IMR-90 (cell line): ENCODE measurements at regions not wholly inside any gene's neighbourhood (a gene's known extent, or its start where the extent isn't known, plus 50 kb on each side); places are given as distances from the start of the nearest gene placed in this dataset.
A peak's percentile ranks its signal among the peaks of the same experiment; 100 is the strongest.

Experiments
- ATAC-seq: fragments of 200-7000 bp; cut with Tn5 transposase; 2 replicates; pipeline ENCODE4 v1.9.1; 2020; ENCODE audit warnings: low read depth, mild to moderate bottlenecking, moderate library complexity
- BruUV-seq: library from RNA; stranded (reverse); fragments of 400-500 nt; replicated peaks from 2 replicates; lab custom pipeline; 2021; lab: Mats Ljungman, UMichigan
- CTCF ChIA-PET: fragments of 300-600 bp; formaldehyde crosslinking; extraction: SDS; loops from one replicate; lab custom pipeline; 2021; ENCODE audit warnings: antibody characterized with exemption; lab: Yijun Ruan, JAX
- POLR2A ChIA-PET: fragments of 300-600 bp; sonication (Branson Sonifier 250); formaldehyde crosslinking; loops from one replicate; lab custom pipeline; 2022; ENCODE audit warnings: antibody characterized with exemption; ENCODE audit not compliant: unreplicated experiment; lab: Charles Lee
- DNase-seq: peaks from one replicate; pipeline ENCODE4 v3.0.0; 2013
- H2AFZ ChIP-seq: replicated peaks from 2 replicates; pipeline ENCODE3; 2013; ENCODE audit warnings: low read length, mild to moderate bottlenecking; ENCODE audit not compliant: poor library complexity
- H2AK5ac ChIP-seq: 2 replicates; pipeline ENCODE4 v1.6.1; 2013; ENCODE audit warnings: low read depth, low read length, inconsistent platforms
- H2AK9ac ChIP-seq: replicated peaks from 2 replicates; pipeline ENCODE3; 2013; ENCODE audit warnings: mild to moderate bottlenecking, low read depth, low read length, moderate library complexity; ENCODE audit not compliant: poor library complexity
- H2BK120ac ChIP-seq: 2 replicates; pipeline ENCODE4 v1.6.1; 2013; ENCODE audit warnings: low read depth, low read length, inconsistent platforms
- H2BK15ac ChIP-seq: 3 replicates; pipeline ENCODE4 v1.6.1; 2013; ENCODE audit warnings: low read depth, low read length, inconsistent platforms
- H2BK20ac ChIP-seq: 2 replicates; pipeline ENCODE4 v1.6.1; 2013; ENCODE audit warnings: low read depth, mild to moderate bottlenecking, inconsistent platforms, low read length, moderate library complexity
- H2BK5ac ChIP-seq: 2 replicates; pipeline ENCODE4 v1.6.1; 2013; ENCODE audit warnings: mild to moderate bottlenecking, low read depth, low read length, inconsistent platforms; ENCODE audit not compliant: poor library complexity, severe bottlenecking
- H3K14ac ChIP-seq: replicated peaks from 2 replicates; pipeline ENCODE4 v1.6.1; 2013; ENCODE audit warnings: low read depth, low read length, inconsistent platforms
- H3K18ac ChIP-seq: 2 replicates; pipeline ENCODE4 v1.6.1; 2013; ENCODE audit warnings: low read depth, low read length, control low read depth
- H3K23ac ChIP-seq: 2 replicates; pipeline ENCODE4 v1.6.1; 2013; ENCODE audit warnings: low read depth, low read length, inconsistent platforms
- H3K27ac ChIP-seq: 2 replicates; pipeline ENCODE4 v1.5.1; 2013; ENCODE audit warnings: mild to moderate bottlenecking, control low read depth, low read length; ENCODE audit not compliant: insufficient read depth
- H3K27me3 ChIP-seq: 2 replicates; pipeline ENCODE4 v1.6.1; 2013; ENCODE audit warnings: low read length; ENCODE audit not compliant: control insufficient read depth, insufficient read depth
- H3K36me3 ChIP-seq: 2 replicates; pipeline ENCODE4 v1.6.1; 2013; ENCODE audit warnings: low read length, mixed read lengths; ENCODE audit not compliant: control insufficient read depth, insufficient read depth
- H3K4ac ChIP-seq: 2 replicates; pipeline ENCODE4 v1.6.1; 2013; ENCODE audit warnings: low read depth, low read length, inconsistent platforms
- H3K4me1 ChIP-seq: 2 replicates; pipeline ENCODE4 v1.6.1; 2013; ENCODE audit warnings: low read length, mixed read lengths; ENCODE audit not compliant: control insufficient read depth, insufficient read depth
- H3K4me2 ChIP-seq: 2 replicates; pipeline ENCODE4 v1.6.1; 2013; ENCODE audit warnings: low read depth, mild to moderate bottlenecking, control low read depth, low read length, moderate library complexity
- H3K4me3 ChIP-seq: 2 replicates; pipeline ENCODE4 v1.5.1; 2013; ENCODE audit warnings: low read depth, mild to moderate bottlenecking, control low read depth, low read length, moderate library complexity; ENCODE audit not compliant: insufficient read depth
- H3K56ac ChIP-seq: 2 replicates; pipeline ENCODE4 v1.6.1; 2013; ENCODE audit warnings: low read length, inconsistent platforms; ENCODE audit not compliant: insufficient read depth; ENCODE audit errors: extremely low read depth
- H3K79me1 ChIP-seq, 2 experiments: 2 replicates each; pipeline ENCODE4 v1.6.1; 2013; ENCODE audit warnings: low read length in 2 of 2, inconsistent platforms in 1 of 2, low read depth in 1 of 2
- H3K9ac ChIP-seq: 2 replicates; pipeline ENCODE4 v1.6.1; 2013; ENCODE audit warnings: low read depth, low read length, control low read depth
- H3K9me1 ChIP-seq: 2 replicates; pipeline ENCODE4 v1.6.1; 2013; ENCODE audit warnings: low read length, inconsistent platforms; ENCODE audit not compliant: insufficient read depth
- H3K9me3 ChIP-seq: 2 replicates; pipeline ENCODE4 v1.6.1; 2013; ENCODE audit warnings: low read length; ENCODE audit not compliant: control insufficient read depth, insufficient read depth
- H4K20me1 ChIP-seq: 2 replicates; pipeline ENCODE4 v1.6.1; 2013; ENCODE audit warnings: low read length, inconsistent platforms; ENCODE audit not compliant: insufficient read depth
- H4K5ac ChIP-seq: 2 replicates; pipeline ENCODE4 v1.6.1; 2013; ENCODE audit warnings: mild to moderate bottlenecking, low read depth, low read length, control low read depth
- H4K8ac ChIP-seq, 2 experiments: 2 replicates each; pipeline ENCODE4 v1.6.1; 2013; ENCODE audit warnings: low read depth in 2 of 2, low read length in 2 of 2, control low read depth in 1 of 2, inconsistent platforms in 1 of 2
- H4K91ac ChIP-seq: 2 replicates; pipeline ENCODE4 v1.6.1; 2013; ENCODE audit warnings: low read depth, low read length, inconsistent platforms; ENCODE audit not compliant: insufficient read depth
- BHLHE40 ChIP-seq: fragments of 150-350 bp; IDR thresholded peaks from 2 replicates; pipeline ENCODE4 v1.6.1; 2016; ENCODE audit warnings: mild to moderate bottlenecking, low read depth, low read length
- CEBPB ChIP-seq: IDR thresholded peaks from 2 replicates; pipeline ENCODE4 v1.6.1; 2012; ENCODE audit warnings: low read depth, low read length, improper control_type of control experiment
- CHD1 ChIP-seq: IDR thresholded peaks from 2 replicates; pipeline ENCODE4 v1.6.1; 2012; ENCODE audit warnings: low read depth, low read length, improper control_type of control experiment
- ELK1 ChIP-seq: fragments of 150-350 bp; IDR thresholded peaks from 2 replicates; pipeline ENCODE4 v1.6.1; 2016; ENCODE audit warnings: low read depth, mild to moderate bottlenecking, low read length, moderate library complexity, borderline replicate concordance
- FOS ChIP-seq: fragments of 150-350 bp; IDR thresholded peaks from 2 replicates; pipeline ENCODE4 v1.6.1; 2016; ENCODE audit warnings: low read depth, low read length
- MAFK ChIP-seq: IDR thresholded peaks from 2 replicates; pipeline ENCODE4 v1.6.1; 2012; ENCODE audit warnings: low read depth, low read length, improper control_type of control experiment
- MAZ ChIP-seq: IDR thresholded peaks from 2 replicates; pipeline ENCODE4 v1.6.1; 2012; ENCODE audit warnings: low read depth, mild to moderate bottlenecking, low read length, improper control_type of control experiment, moderate library complexity, borderline replicate concordance
- MXI1 ChIP-seq: IDR thresholded peaks from 2 replicates; pipeline ENCODE4 v1.6.1; 2012; ENCODE audit warnings: low read depth, mild to moderate bottlenecking, low read length, moderate library complexity, borderline replicate concordance
- NFE2L2 ChIP-seq: fragments of 150-350 bp; IDR thresholded peaks from 2 replicates; pipeline ENCODE4 v1.6.1; 2016; ENCODE audit warnings: low read depth, mild to moderate bottlenecking, low read length
- POLR2A ChIP-seq: IDR thresholded peaks from 2 replicates; pipeline ENCODE4 v1.6.1; 2012; ENCODE audit warnings: mild to moderate bottlenecking, low read depth, low read length
- RAD21 ChIP-seq: IDR thresholded peaks from 2 replicates; pipeline ENCODE4 v1.6.1; 2012; ENCODE audit warnings: low read length, improper control_type of control experiment
- RCOR1 ChIP-seq: IDR thresholded peaks from 2 replicates; pipeline ENCODE4 v1.6.1; 2012; ENCODE audit warnings: mild to moderate bottlenecking, low read length, improper control_type of control experiment; ENCODE audit not compliant: insufficient replicate concordance
- RFX5 ChIP-seq: IDR thresholded peaks from 2 replicates; pipeline ENCODE4 v1.8.0; 2012; ENCODE audit warnings: low read depth, mild to moderate bottlenecking, low read length, moderate library complexity
- SMC3 ChIP-seq: fragments of 150-350 bp; IDR thresholded peaks from 2 replicates; pipeline ENCODE4 v1.6.1; 2016; ENCODE audit warnings: low read depth, mild to moderate bottlenecking, antibody characterized with exemption, low read length, moderate library complexity
- WGBS, 2 experiments: methylation state at CpG; one replicate each; pipeline versions ENCODE4 v1.1.5 to v1.1.7; 2013; ENCODE audit warnings: missing lambda C conversion rate in 2 of 2; ENCODE audit not compliant: insufficient read length in 1 of 2; ENCODE audit errors: extremely low coverage in 2 of 2; 5-methylcytosine and 5-hydroxymethylcytosine counted together
- dilution Hi-C: fragments of 300-500 bp; cut with HindIII; formaldehyde crosslinking; loops from one replicate; pipeline ENCODE4 v1.14.3; 2018; ENCODE audit warnings: low sequenced_read_pairs; ENCODE audit not compliant: unreplicated experiment
- in situ Hi-C: fragments of 300-500 bp; cut with MboI; formaldehyde crosslinking; loops from 3 replicates; pipeline ENCODE4 v1.14.3; 2019; ENCODE audit warnings: low sequenced_read_pairs, inconsistent platforms, mixed read lengths
- intact Hi-C: fragments of 100-400 bp; cut with micrococcal nuclease; formaldehyde crosslinking; loops from 2 replicates; pipeline ENCODE4 v1.10.0; 2022
- TF ChIP-seq, protein P1 (sequence below): conservative IDR thresholded peaks from 2 replicates; pipeline ENCODE4 v1.5.1; 2012; ENCODE audit warnings: mild to moderate bottlenecking, low read depth, low read length, improper control_type of control experiment
- TF ChIP-seq, protein P2 (sequence below): fragments of 150-350 bp; IDR thresholded peaks from 2 replicates; pipeline ENCODE4 v1.6.1; 2017; ENCODE audit warnings: mild to moderate bottlenecking, antibody characterized with exemption, low read length, low read depth

- in situ Hi-C loops (no loop called here), dilution Hi-C loops (no loop called here), intact Hi-C loops (no loop called here)
- no peak overlapping the region for H3K14ac ChIP-seq
- no peak overlapping the region for H2AK5ac ChIP-seq
- no peaks in the 10 kb centered on the region for H3K79me1 ChIP-seq
- TF ChIP-seq NFE2L2 (no peak), ELK1 (no peak), SMC3 (no peak), CEBPB (no peak), MAFK (no peak), MXI1 (no peak), POLR2A (no peak), RAD21 (no peak), CHD1 (no peak), RCOR1 (no peak), RFX5 (no peak), BHLHE40 (no peak), FOS (no peak), MAZ (no peak)
- TF ChIP-seq, protein P1, sequence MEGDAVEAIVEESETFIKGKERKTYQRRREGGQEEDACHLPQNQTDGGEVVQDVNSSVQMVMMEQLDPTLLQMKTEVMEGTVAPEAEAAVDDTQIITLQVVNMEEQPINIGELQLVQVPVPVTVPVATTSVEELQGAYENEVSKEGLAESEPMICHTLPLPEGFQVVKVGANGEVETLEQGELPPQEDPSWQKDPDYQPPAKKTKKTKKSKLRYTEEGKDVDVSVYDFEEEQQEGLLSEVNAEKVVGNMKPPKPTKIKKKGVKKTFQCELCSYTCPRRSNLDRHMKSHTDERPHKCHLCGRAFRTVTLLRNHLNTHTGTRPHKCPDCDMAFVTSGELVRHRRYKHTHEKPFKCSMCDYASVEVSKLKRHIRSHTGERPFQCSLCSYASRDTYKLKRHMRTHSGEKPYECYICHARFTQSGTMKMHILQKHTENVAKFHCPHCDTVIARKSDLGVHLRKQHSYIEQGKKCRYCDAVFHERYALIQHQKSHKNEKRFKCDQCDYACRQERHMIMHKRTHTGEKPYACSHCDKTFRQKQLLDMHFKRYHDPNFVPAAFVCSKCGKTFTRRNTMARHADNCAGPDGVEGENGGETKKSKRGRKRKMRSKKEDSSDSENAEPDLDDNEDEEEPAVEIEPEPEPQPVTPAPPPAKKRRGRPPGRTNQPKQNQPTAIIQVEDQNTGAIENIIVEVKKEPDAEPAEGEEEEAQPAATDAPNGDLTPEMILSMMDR, result no peak
- TF ChIP-seq, protein P2, sequence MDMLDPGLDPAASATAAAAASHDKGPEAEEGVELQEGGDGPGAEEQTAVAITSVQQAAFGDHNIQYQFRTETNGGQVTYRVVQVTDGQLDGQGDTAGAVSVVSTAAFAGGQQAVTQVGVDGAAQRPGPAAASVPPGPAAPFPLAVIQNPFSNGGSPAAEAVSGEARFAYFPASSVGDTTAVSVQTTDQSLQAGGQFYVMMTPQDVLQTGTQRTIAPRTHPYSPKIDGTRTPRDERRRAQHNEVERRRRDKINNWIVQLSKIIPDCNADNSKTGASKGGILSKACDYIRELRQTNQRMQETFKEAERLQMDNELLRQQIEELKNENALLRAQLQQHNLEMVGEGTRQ, result no peak
- H3K9me1 ChIP-seq, result no peaks in the 10 kb centered on the region
- H3K27me3 ChIP-seq, result peaks cover 34% of the 10 kb centered on the region
- no peak overlapping the region for H2BK120ac ChIP-seq
- no peak overlapping the region for H3K4ac ChIP-seq
- no peak overlapping the region for H3K27ac ChIP-seq
- H3K18ac ChIP-seq, result no peak overlapping the region
- H3K9me3 ChIP-seq, result no peaks in the 10 kb centered on the region
- ATAC-seq (no peak), DNase-seq (no peak)
- no peak overlapping the region for H3K4me2 ChIP-seq
- H3K4me1 ChIP-seq, result no peaks in the 10 kb centered on the region
- H3K56ac ChIP-seq, result no peak overlapping the region
- H2BK20ac ChIP-seq, result no peak overlapping the region
- WGBS, 2 experiments, result no CpG with 5 or more reads among the region's 9 CpGs
- H3K9ac ChIP-seq, result no peak overlapping the region
- no peak overlapping the region for H3K23ac ChIP-seq
- peak overlapping the region; percentile 16 for H2AK9ac ChIP-seq
- no peak overlapping the region for H2BK15ac ChIP-seq
- H3K4me3 ChIP-seq, result no peak overlapping the region
- no peaks in the 10 kb centered on the region for H4K20me1 ChIP-seq
- H4K91ac ChIP-seq, result no peak overlapping the region
- H4K5ac ChIP-seq, result no peak overlapping the region
- no TSS peak for BruUV-seq
- H4K8ac ChIP-seq, result no peak overlapping the region
- no peaks in the 10 kb centered on the region for H3K36me3 ChIP-seq
- no peak overlapping the region for H2BK5ac ChIP-seq
- no peak overlapping the region for H2AFZ ChIP-seq
- ChIA-PET POLR2A (no interaction called here), CTCF (no interaction called here)
Measured at GRCh38 chr9:126069400-126069955, 257.2 kb upstream of the MVB12B start.
